SK-N-SH (cell line): ENCODE measurements at regions not wholly inside any gene's neighbourhood (a gene's known extent, or its start where the extent isn't known, plus 50 kb on each side); places are given as distances from the start of the nearest gene placed in this dataset.

Source experiments
- CTCF ChIA-PET: fragments of 300-600, 350-600 bp; formaldehyde crosslinking; extraction: SDS; loops from one replicate; lab custom pipeline; 2021; lab: Yijun Ruan, JAX
- POLR2A ChIA-PET: fragments of 350-600 bp; sonication (Branson Sonifier 250); formaldehyde crosslinking; extraction: SDS; loops from one replicate; lab custom pipeline; 2020; ENCODE audit warnings: antibody characterized with exemption, inconsistent platforms; lab: Yijun Ruan, JAX
- DNase-seq: peaks from one replicate; pipeline ENCODE4 v3.0.0; 2012
- H2AFZ ChIP-seq: fragments of 200-600 bp; sonication (generic); 2 replicates; pipeline ENCODE4 v1.8.1; 2016; ENCODE audit warnings: antibody characterized with exemption, mild to moderate bottlenecking, low read depth
- H3F3A ChIP-seq: fragments of 200-600 bp; sonication (generic); replicated peaks from 2 replicates; pipeline ENCODE3; 2016; ENCODE audit warnings: antibody characterized with exemption, mild to moderate bottlenecking; ENCODE audit not compliant: insufficient read depth
- H3K27ac ChIP-seq, 2 experiments: fragments of 200-500 bp in 1 of 2; fragments of 200-600 bp in 1 of 2; sonication (Bioruptor generic) in 1 of 2; sonication (generic), shearing (Covaris generic) in 1 of 2; 2 replicates each; pipeline versions ENCODE4 v1.5.1 to v1.6.1; 2014 to 2016; ENCODE audit warnings: low read depth in 2 of 2, inconsistent platforms in 1 of 2, low read length in 1 of 2, mild to moderate bottlenecking in 1 of 2, mixed read lengths in 1 of 2
- H3K27me3 ChIP-seq: fragments of 200-600 bp; sonication (generic), shearing (Covaris generic); 2 replicates; pipeline ENCODE4 v1.6.1; 2016; ENCODE audit warnings: mixed run types; ENCODE audit not compliant: insufficient read depth
- H3K36me3 ChIP-seq, 2 experiments: fragments of 200-500 bp in 1 of 2; fragments of 200-600 bp in 1 of 2; sonication (Bioruptor generic) in 1 of 2; sonication (generic) in 1 of 2; replicated peaks in 1 of 2; 2 replicates each; pipeline versions ENCODE3 to v1.5.1; 2014 to 2016; ENCODE audit warnings: low read length in 1 of 2, mild to moderate bottlenecking in 1 of 2; ENCODE audit not compliant: insufficient read depth in 2 of 2, control insufficient read depth in 1 of 2
- H3K4me1 ChIP-seq, 2 experiments: fragments of 200-500 bp in 1 of 2; fragments of 200-600 bp in 1 of 2; sonication (Bioruptor generic) in 1 of 2; sonication (generic), shearing (Covaris generic) in 1 of 2; 2 replicates each; pipeline versions ENCODE4 v1.5.1 to v1.6.1; 2014 to 2016; ENCODE audit warnings: low read depth in 1 of 2, low read length in 1 of 2, mixed run types in 1 of 2; ENCODE audit not compliant: insufficient read depth in 2 of 2, control insufficient read depth in 1 of 2
- H3K4me2 ChIP-seq: fragments of 200-600 bp; sonication (generic), shearing (Covaris generic); 2 replicates; pipeline ENCODE4 v1.6.1; 2017; ENCODE audit warnings: mixed run types
- H3K4me3 ChIP-seq, 2 experiments: fragments of 200-500 bp in 1 of 2; fragments of 200-600 bp in 1 of 2; sonication (Bioruptor generic) in 1 of 2; sonication (generic), shearing (Covaris generic) in 1 of 2; 2 replicates each; pipeline versions ENCODE4 v1.5.1 to v1.8.1; 2014 to 2016; ENCODE audit warnings: low read depth in 2 of 2, inconsistent platforms in 1 of 2, low read length in 1 of 2, mild to moderate bottlenecking in 1 of 2, mixed read lengths in 1 of 2, moderate library complexity in 1 of 2
- H3K79me2 ChIP-seq: fragments of 200-600 bp; sonication (generic); 2 replicates; pipeline ENCODE4 v1.8.1; 2017; ENCODE audit warnings: mild to moderate bottlenecking; ENCODE audit not compliant: insufficient read depth
- H3K9ac ChIP-seq: fragments of 200-600 bp; sonication (generic); 2 replicates; pipeline ENCODE4 v1.6.1; 2017; ENCODE audit warnings: mixed run types
- H3K9me2 ChIP-seq: fragments of 200-600 bp; sonication (generic); 2 replicates; pipeline ENCODE4 v1.6.1; 2017; ENCODE audit warnings: mixed run types
- H3K9me3 ChIP-seq: fragments of 200-600 bp; sonication (generic); 2 replicates; pipeline ENCODE4 v1.6.1; 2017; ENCODE audit warnings: mixed run types, mild to moderate bottlenecking, moderate library complexity
- H4K20me1 ChIP-seq: fragments of 200-600 bp; sonication (generic); 2 replicates; pipeline ENCODE4 v1.6.1; 2017; ENCODE audit warnings: mild to moderate bottlenecking, mixed run types; ENCODE audit not compliant: insufficient read depth
- ELF1 ChIP-seq: IDR thresholded peaks from 2 replicates; pipeline ENCODE4 v1.4.0; 2012
- EZH2phosphoT487 ChIP-seq: fragments of 200-600 bp; sonication (generic); IDR thresholded peaks from 2 replicates; pipeline ENCODE4 v1.6.1; 2017; ENCODE audit warnings: low read depth, mixed run types, mild to moderate bottlenecking, antibody characterized with exemption, moderate library complexity, borderline replicate concordance
- FOXJ3 ChIP-seq: sonication (generic); formaldehyde crosslinking; IDR thresholded peaks from 2 replicates; pipeline ENCODE4 v1.5.1; 2020; ENCODE audit warnings: mild to moderate bottlenecking, missing genetic modification reagents
- GATA2 ChIP-seq: sonication (generic); formaldehyde crosslinking; IDR thresholded peaks from 2 replicates; pipeline ENCODE4 v1.5.0; 2020; ENCODE audit warnings: mild to moderate bottlenecking, missing genetic modification reagents
- POLR2AphosphoS5 ChIP-seq: IDR thresholded peaks from 2 replicates; pipeline ENCODE4 v1.6.1; 2012; ENCODE audit warnings: low read depth, low read length
- RAD21 ChIP-seq: IDR thresholded peaks from 2 replicates; pipeline ENCODE4 v1.6.1; 2012; ENCODE audit warnings: mild to moderate bottlenecking, low read length
- RFX5 ChIP-seq: IDR thresholded peaks from 2 replicates; pipeline ENCODE4 v1.6.1; 2012; ENCODE audit warnings: mild to moderate bottlenecking, improper control_type of control experiment, low read length
- RXRA ChIP-seq: IDR thresholded peaks from 2 replicates; pipeline ENCODE4 v1.4.0; 2012; ENCODE audit warnings: low read depth, mild to moderate bottlenecking, borderline replicate concordance
- SIN3A ChIP-seq: IDR thresholded peaks from 2 replicates; pipeline ENCODE4 v1.6.1; 2012; ENCODE audit warnings: low read depth, mild to moderate bottlenecking, low read length, moderate library complexity, borderline replicate concordance
- TAF1 ChIP-seq: IDR thresholded peaks from 2 replicates; pipeline ENCODE4 v1.6.1; 2012; ENCODE audit warnings: low read depth, mild to moderate bottlenecking, low read length, moderate library complexity, borderline replicate concordance
- WGBS: methylation state at CpG from one replicate; pipeline ENCODE4 v1.1.6; 2017; ENCODE audit warnings: low lambda C conversion rate; 5-methylcytosine and 5-hydroxymethylcytosine counted together
- TF ChIP-seq, protein P1 (sequence below): IDR thresholded peaks from 2 replicates; pipeline ENCODE4 v1.4.0; 2012; ENCODE audit warnings: low read depth, borderline replicate concordance
- TF ChIP-seq, protein P2 (sequence below): fragments of 150-350 bp; IDR thresholded peaks from 2 replicates; pipeline ENCODE4 v1.6.1; 2017; ENCODE audit warnings: antibody characterized with exemption, low read length, low read depth, borderline replicate concordance
- TF ChIP-seq, protein P3 (sequence below): IDR thresholded peaks from 2 replicates; pipeline ENCODE4; 2012
- TF ChIP-seq, protein P4 (sequence below): IDR thresholded peaks from 2 replicates; pipeline ENCODE4 v1.6.1; 2012; ENCODE audit warnings: mild to moderate bottlenecking, low read depth, low read length, moderate library complexity

GRCh38 chr21:38968887-38969543 is 163.3 kb downstream of the ETS2 start:
- Histone ChIP-seq H3F3A (no peaks in the 10 kb centered on the region), H3K27ac (no peak overlapping the region), H3K9ac (no peak overlapping the region)
- TF ChIP-seq RXRA (no peak), GATA2 (CRISPR knock-in tag) (no peak), ELF1 (no peak), TAF1 (no peak), POLR2AphosphoS5 (no peak), SIN3A (no peak), EZH2phosphoT487 (no peak), RAD21 (no peak), FOXJ3 (no peak), RFX5 (no peak)
- TF ChIP-seq, protein P1, sequence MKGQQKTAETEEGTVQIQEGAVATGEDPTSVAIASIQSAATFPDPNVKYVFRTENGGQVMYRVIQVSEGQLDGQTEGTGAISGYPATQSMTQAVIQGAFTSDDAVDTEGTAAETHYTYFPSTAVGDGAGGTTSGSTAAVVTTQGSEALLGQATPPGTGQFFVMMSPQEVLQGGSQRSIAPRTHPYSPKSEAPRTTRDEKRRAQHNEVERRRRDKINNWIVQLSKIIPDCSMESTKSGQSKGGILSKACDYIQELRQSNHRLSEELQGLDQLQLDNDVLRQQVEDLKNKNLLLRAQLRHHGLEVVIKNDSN, result no peak
- TF ChIP-seq, protein P2, sequence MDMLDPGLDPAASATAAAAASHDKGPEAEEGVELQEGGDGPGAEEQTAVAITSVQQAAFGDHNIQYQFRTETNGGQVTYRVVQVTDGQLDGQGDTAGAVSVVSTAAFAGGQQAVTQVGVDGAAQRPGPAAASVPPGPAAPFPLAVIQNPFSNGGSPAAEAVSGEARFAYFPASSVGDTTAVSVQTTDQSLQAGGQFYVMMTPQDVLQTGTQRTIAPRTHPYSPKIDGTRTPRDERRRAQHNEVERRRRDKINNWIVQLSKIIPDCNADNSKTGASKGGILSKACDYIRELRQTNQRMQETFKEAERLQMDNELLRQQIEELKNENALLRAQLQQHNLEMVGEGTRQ, result no peak
- TF ChIP-seq, protein P3, sequence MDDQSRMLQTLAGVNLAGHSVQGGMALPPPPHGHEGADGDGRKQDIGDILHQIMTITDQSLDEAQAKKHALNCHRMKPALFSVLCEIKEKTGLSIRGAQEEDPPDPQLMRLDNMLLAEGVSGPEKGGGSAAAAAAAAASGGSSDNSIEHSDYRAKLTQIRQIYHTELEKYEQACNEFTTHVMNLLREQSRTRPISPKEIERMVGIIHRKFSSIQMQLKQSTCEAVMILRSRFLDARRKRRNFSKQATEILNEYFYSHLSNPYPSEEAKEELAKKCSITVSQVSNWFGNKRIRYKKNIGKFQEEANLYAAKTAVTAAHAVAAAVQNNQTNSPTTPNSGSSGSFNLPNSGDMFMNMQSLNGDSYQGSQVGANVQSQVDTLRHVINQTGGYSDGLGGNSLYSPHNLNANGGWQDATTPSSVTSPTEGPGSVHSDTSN, result no peak
- TF ChIP-seq, protein P4, sequence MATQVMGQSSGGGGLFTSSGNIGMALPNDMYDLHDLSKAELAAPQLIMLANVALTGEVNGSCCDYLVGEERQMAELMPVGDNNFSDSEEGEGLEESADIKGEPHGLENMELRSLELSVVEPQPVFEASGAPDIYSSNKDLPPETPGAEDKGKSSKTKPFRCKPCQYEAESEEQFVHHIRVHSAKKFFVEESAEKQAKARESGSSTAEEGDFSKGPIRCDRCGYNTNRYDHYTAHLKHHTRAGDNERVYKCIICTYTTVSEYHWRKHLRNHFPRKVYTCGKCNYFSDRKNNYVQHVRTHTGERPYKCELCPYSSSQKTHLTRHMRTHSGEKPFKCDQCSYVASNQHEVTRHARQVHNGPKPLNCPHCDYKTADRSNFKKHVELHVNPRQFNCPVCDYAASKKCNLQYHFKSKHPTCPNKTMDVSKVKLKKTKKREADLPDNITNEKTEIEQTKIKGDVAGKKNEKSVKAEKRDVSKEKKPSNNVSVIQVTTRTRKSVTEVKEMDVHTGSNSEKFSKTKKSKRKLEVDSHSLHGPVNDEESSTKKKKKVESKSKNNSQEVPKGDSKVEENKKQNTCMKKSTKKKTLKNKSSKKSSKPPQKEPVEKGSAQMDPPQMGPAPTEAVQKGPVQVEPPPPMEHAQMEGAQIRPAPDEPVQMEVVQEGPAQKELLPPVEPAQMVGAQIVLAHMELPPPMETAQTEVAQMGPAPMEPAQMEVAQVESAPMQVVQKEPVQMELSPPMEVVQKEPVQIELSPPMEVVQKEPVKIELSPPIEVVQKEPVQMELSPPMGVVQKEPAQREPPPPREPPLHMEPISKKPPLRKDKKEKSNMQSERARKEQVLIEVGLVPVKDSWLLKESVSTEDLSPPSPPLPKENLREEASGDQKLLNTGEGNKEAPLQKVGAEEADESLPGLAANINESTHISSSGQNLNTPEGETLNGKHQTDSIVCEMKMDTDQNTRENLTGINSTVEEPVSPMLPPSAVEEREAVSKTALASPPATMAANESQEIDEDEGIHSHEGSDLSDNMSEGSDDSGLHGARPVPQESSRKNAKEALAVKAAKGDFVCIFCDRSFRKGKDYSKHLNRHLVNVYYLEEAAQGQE, result no peak
- TF ChIP-seq, all 33 proteins: peak for 0
- H3K9me3 ChIP-seq, result no peaks in the 10 kb centered on the region
- H3K4me1 ChIP-seq, result peaks cover 0 to 6% of the 10 kb centered on the region in 2 experiments; a peak in 1 of 4 replicates
- H3K79me2 ChIP-seq, result no peaks in the 10 kb centered on the region
- H3K4me3 ChIP-seq, result no peak overlapping the region
- POLR2A ChIA-PET, result no interaction called here
- H4K20me1 ChIP-seq, result no peaks in the 10 kb centered on the region
- 91% methylated on average over 10 of the region's 12 CpGs for WGBS
- H3K27me3 ChIP-seq, result no peaks in the 10 kb centered on the region
- DNase-seq, result no peak
- no peaks in the 10 kb centered on the region for H3K9me2 ChIP-seq
- H3K36me3 ChIP-seq, result no peaks in the 10 kb centered on the region
- CTCF ChIA-PET, result no interaction called here
- no peak overlapping the region for H3K4me2 ChIP-seq
- H2AFZ ChIP-seq, result no peak overlapping the region
